Transverse colon (tissue), 4 donors: ENCODE measurements at regions not wholly inside any gene's neighbourhood (a gene's known extent, or its start where the extent isn't known, plus 50 kb on each side); places are given as distances from the start of the nearest gene placed in this dataset.

Experiments
- DNase-seq: peaks from one replicate; pipeline ENCODE4 v3.0.0-alpha.2; 2019
- H3K27ac ChIP-seq, 4 donors: fragments of 200-600 bp; sonication (generic); 2 replicates each; pipeline ENCODE4 v1.5.1; 2016 to 2018; ENCODE audit warnings: inconsistent platforms in 4 of 4
- H3K27me3 ChIP-seq: fragments of 200-600 bp; sonication (generic); 2 replicates; pipeline ENCODE4 v1.5.1; 2017; ENCODE audit warnings: inconsistent platforms
- H3K36me3 ChIP-seq, 4 donors: fragments of 200-600 bp; sonication (generic); 2 replicates each; pipeline ENCODE4 v1.5.1; 2017 to 2019; ENCODE audit warnings: inconsistent platforms in 4 of 4
- H3K4me1 ChIP-seq, 4 donors: fragments of 200-600 bp; sonication (generic); 2 replicates each; pipeline ENCODE4 v1.5.1; 2017 to 2020; ENCODE audit warnings: inconsistent platforms in 4 of 4
- H3K4me3 ChIP-seq, 4 donors: fragments of 200-600 bp; sonication (generic); 1 replicate in 1 of 4; 2 replicates in 3 of 4; pipeline versions ENCODE4 v1.5.1 to v1.6.1; 2017 to 2019; ENCODE audit warnings: inconsistent platforms in 4 of 4
- H3K9me3 ChIP-seq, 2 donors: fragments of 200-600 bp; sonication (generic); 2 replicates each; pipeline ENCODE4 v1.5.1; 2017 to 2019; ENCODE audit warnings: inconsistent platforms in 2 of 2
- CTCF ChIP-seq, 5 experiments: fragments of 200-600 bp in 3 of 5; fragments of 450-650 bp in 2 of 5; sonication (generic) in 3 of 5; IDR thresholded peaks; 1 replicate in 2 of 5; 2 replicates in 3 of 5; pipeline ENCODE4 v1.5.1; 2016 to 2017; ENCODE audit warnings: antibody characterized with exemption in 5 of 5, inconsistent platforms in 3 of 5, mild to moderate bottlenecking in 2 of 5, moderate library complexity in 1 of 5
- EP300 ChIP-seq: sonication (generic); formaldehyde crosslinking; IDR thresholded peaks from one replicate; pipeline ENCODE4 v1.6.1; 2017; ENCODE audit warnings: antibody characterized with exemption, low read depth
- POLR2A ChIP-seq: fragments of 450-650 bp; IDR thresholded peaks from one replicate; pipeline ENCODE4 v1.6.1; 2016; ENCODE audit warnings: antibody characterized with exemption, mild to moderate bottlenecking, moderate library complexity
- POLR2AphosphoS5 ChIP-seq, 3 donors: sonication (generic); formaldehyde crosslinking; IDR thresholded peaks; one replicate each; pipeline ENCODE4 v1.6.1; 2016; ENCODE audit warnings: antibody characterized with exemption in 3 of 3
- WGBS, 2 donors: methylation state at CpG; one replicate each; pipeline ENCODE4 v1.1.5; 2018; ENCODE audit warnings: low coverage in 1 of 2; 5-methylcytosine and 5-hydroxymethylcytosine counted together
- in situ Hi-C, 4 donors: fragments of 200-750 bp; cut with MboI; loops; one replicate each; pipeline versions ENCODE4 v1.15.0 to v1.15.1; 2017; ENCODE audit warnings: low sequenced_read_pairs in 3 of 4, low pct_ligation_motif_present in 1 of 4, low pct_unique_long_range_greater_than_20kb in 1 of 4
- intact Hi-C: fragments of 100-400 bp; cut with DNase I; formaldehyde crosslinking; loops from one replicate; pipeline ENCODE4 v1.15.1; 2023; ENCODE audit warnings: low total_unique reads

GRCh38 chr13:61975001-61975400 lies 559.4 kb upstream of the PCDH20 start:
- no peaks in the 10 kb centered on the region for H3K9me3 ChIP-seq
- TF ChIP-seq POLR2AphosphoS5 (IDR thresholded peaks at IDR 0.05) (no peak), EP300 (no peak), CTCF (IDR thresholded peaks at IDR 0.05) (no peak), POLR2A (no peak)
- H3K27ac ChIP-seq = no peak overlapping the region
- DNase-seq = no peak
- H3K36me3 ChIP-seq = no peaks in the 10 kb centered on the region
- H3K4me3 ChIP-seq = no peak overlapping the region
- WGBS, 2 donors = 68 to 86% methylated on average over 3 of the region's 3 CpGs
- in situ Hi-C loops (no loop called here), intact Hi-C loops (no loop called here)
- H3K4me1 ChIP-seq = no peaks in the 10 kb centered on the region
- H3K27me3 ChIP-seq = no peaks in the 10 kb centered on the region

- H3K36me3 ChIP-seq = no peaks in the 10 kb centered on the region
- TF ChIP-seq CTCF (IDR thresholded peaks at IDR 0.05) (no peak), EP300 (no peak), POLR2A (no peak), POLR2AphosphoS5 (IDR thresholded peaks at IDR 0.05) (no peak)
- H3K27ac ChIP-seq = no peak overlapping the region
- in situ Hi-C loops = no loop called here
- DNase-seq = no peak
- intact Hi-C loops = no loop called here
- no peaks in the 10 kb centered on the region for H3K4me1 ChIP-seq
- no peaks in the 10 kb centered on the region for H3K9me3 ChIP-seq
- H3K27me3 ChIP-seq = no peaks in the 10 kb centered on the region
- H3K4me3 ChIP-seq = no peak overlapping the region
- WGBS, 2 donors = 81 to 90% methylated on average over 4 of the region's 4 CpGs
Measured at GRCh38 chr13:61965756-61966155, 550.1 kb upstream of the PCDH20 start.

GRCh38 chr13:61960981-61961380 lies 545.3 kb upstream of the PCDH20 start:
- no peaks in the 10 kb centered on the region for H3K27me3 ChIP-seq
- H3K27ac ChIP-seq = no peak overlapping the region
- DNase-seq = no peak
- in situ Hi-C loops = no loop called here
- intact Hi-C loops = no loop called here
- H3K4me1 ChIP-seq = no peaks in the 10 kb centered on the region
- H3K9me3 ChIP-seq = no peaks in the 10 kb centered on the region
- TF ChIP-seq CTCF (IDR thresholded peaks at IDR 0.05) = no peak
- no peak for TF ChIP-seq POLR2AphosphoS5 (IDR thresholded peaks at IDR 0.05)
- TF ChIP-seq EP300 = no peak
- TF ChIP-seq POLR2A = no peak
- H3K4me3 ChIP-seq = no peak overlapping the region
- H3K36me3 ChIP-seq = no peaks in the 10 kb centered on the region

GRCh38 chr13:61954092-61954491 lies 538.4 kb upstream of the PCDH20 start:
- H3K27me3 ChIP-seq = no peaks in the 10 kb centered on the region
- in situ Hi-C loops = no loop called here
- intact Hi-C loops = no loop called here
- no peaks in the 10 kb centered on the region for H3K36me3 ChIP-seq
- peak in 1 of 5 experiments; percentile 4 for TF ChIP-seq CTCF (IDR thresholded peaks at IDR 0.05)
- TF ChIP-seq POLR2A = no peak
- H3K9me3 ChIP-seq = no peaks in the 10 kb centered on the region
- no peak overlapping the region for H3K4me3 ChIP-seq
- H3K27ac ChIP-seq = no peak overlapping the region
- DNase-seq = no peak
- no peaks in the 10 kb centered on the region for H3K4me1 ChIP-seq
- WGBS, 2 donors = 12 to 24% methylated on average over 3 of the region's 3 CpGs
